NCI-H2107 (cell line): ENCODE measurements at regions not wholly inside any gene's neighbourhood (a gene's known extent, or its start where the extent isn't known, plus 50 kb on each side); places are given as distances from the start of the nearest gene placed in this dataset.
"Not testable (repeated sequence)": the region's sequence is repeated elsewhere in the genome, so short reads cannot be mapped to it uniquely, and the experiment has no call there.

Experiments used
- DNase-seq: peaks from one replicate; lab custom pipeline; 2025; lab: John Stamatoyannopoulos, UW

DNA sequence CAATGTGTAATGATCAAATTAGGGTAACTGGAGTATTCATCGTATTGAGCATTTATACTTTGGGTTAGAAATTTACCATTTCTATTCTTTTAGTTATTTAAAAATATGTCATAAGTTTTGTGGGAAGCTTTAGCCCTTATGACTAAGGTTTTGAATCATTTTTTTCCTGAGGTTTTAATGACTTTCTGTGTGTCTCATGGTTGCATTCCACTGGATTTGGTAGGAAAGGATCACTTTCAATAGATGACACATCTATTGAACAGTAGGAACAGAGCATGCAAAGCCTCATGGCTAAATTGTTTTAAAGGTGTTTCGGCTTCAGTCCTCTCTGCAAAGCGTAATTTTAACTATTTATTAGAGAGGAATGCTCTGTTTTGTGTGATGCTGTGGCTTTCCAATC lies 512.4 kb upstream of the CHD1 start:
- no peak for DNase-seq

DNA sequence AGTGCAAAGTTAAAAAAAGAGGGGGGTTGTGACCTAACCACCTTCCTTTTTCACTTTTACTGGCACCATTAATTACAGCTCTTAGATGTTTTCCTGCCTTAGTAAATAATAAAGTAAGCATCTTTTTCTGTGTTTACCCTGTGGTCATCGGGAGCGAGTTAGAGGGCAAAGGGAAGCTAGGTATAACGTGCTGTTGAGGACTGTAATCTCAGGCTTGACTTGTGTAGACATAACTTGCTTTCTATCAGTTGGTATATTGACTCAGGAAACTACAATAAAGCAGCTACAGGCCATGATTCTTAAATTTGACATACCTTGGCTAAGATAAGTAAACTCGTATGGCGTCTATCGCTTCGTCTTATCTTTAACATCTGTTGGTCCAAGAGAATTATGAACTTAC lies 509.8 kb upstream of the CHD1 start:
- no peak for DNase-seq

DNA sequence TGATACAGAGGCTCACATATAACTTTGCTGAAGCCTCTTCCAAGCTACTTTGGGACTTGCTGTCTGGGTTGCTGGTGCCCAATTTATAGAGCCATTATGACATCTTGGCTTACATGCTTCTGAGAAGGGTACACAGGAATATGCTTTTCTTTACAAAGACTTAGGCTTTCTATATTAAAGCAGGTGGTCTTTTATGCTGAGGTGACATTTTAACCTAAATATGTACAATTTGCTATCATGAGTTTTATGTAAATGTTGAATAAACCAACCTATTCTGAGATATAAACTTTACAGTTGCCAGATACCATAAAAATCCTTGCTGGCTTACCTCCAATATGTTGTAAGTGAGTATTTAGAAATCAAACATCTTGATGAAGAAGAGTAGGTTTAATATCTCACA lies 509.2 kb upstream of the CHD1 start:
- DNase-seq = no peak

DNA sequence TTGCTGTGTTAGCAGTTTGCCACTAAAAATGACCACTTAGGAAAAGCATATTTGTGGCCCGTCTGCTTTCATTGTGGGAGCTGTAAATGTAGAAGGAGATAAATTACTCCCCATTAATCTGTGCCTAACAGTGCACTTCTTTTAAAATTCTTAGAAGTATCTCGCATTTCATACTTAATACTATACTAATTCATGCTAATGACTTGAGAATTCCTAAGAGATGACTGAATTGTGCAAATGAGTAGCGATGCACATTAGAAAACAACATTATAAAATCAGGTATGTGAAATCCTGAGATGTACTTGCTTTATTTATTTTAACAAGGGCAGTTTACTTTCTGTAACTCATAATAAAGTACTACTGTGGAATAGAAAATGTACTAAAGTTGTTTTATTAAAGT lies 494.6 kb upstream of the CHD1 start:
- not testable (repeated sequence) for DNase-seq

DNA sequence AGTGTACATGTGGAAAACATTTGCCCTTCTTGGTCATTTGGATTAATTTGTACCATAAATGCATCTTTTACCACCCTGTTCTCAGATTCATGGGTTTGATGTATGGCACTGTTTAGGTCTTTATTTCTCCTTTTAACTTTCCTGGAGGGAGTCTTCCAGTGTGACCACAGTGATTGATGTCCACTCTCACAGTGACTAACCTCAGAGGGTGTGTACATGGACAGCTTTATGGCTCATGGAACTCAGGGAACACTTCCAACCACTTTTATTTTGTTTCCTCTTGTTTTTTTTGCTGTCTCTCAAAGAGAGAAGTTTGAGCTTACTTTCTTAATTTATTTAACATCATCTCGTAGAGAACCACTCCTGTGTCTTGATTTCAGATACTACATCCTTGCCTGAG lies 489.8 kb upstream of the CHD1 start:
- DNase-seq = not testable (repeated sequence)

DNA sequence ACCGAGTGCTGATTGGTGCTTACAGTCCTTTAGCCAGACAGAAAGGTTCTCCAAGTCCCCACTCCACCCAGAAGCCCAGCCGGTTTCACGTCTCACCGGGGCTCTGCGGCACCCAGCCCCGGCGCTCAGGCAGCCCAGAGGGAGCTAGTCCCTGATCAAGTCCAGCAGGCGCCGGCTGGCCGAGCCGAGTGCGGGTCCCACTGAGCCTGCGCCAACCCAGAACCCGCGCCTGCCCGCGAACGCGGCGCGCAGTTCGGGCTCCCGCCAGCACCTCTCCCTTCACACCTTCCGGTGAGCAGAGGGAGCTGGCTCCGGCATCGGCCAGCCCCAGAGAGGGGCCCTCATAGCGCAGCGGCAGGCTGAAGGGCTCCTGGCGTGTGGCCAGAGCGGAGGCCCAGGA lies 481.6 kb upstream of the CHD1 start:
- DNase-seq = not testable (repeated sequence)

DNA sequence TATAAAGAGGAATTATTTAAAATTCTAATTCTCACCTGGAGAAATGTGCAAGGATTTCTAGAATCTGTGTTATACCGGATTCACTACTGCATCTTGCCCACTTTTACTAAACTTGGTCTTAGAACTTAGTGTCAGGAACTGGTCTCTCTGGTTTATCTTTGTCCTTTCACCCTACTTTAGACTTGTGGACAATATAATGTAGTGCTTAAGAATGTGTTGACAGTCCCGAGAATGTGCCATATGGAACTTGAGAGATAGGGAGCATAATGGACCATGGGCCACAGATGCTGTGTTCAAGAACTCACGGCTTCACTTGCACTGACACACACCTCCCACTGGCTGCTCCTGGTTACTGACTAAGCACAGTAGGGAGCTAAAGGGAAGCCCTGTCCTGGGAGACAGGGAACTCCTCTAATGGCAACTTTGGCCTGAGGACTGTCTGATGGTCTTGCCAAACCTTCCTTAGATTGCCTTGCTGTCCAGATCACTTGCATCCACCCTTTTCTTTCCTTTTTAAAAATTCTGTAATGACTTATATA lies 476.0 kb upstream of the CHD1 start:
- not testable (repeated sequence) for DNase-seq

DNA sequence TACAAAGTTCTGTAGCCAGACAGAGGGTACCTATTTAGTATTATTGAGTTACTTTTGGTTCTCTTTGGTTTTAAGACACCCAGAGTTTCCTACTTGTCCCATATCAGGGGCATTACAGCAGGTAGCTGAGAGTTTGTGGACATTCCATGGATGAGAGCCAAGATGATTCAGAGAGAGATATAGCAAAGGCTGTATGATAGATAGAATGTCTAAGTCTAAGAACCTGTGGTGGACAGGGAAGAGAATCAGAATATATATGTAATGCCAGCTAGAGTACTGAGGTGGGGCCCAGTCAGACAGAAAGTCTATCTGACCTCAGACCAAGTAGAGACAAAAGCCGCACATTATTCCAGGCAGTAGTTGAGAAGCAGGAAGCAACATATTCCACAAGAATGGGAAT lies 471.8 kb upstream of the CHD1 start:
- not testable (repeated sequence) for DNase-seq

DNA sequence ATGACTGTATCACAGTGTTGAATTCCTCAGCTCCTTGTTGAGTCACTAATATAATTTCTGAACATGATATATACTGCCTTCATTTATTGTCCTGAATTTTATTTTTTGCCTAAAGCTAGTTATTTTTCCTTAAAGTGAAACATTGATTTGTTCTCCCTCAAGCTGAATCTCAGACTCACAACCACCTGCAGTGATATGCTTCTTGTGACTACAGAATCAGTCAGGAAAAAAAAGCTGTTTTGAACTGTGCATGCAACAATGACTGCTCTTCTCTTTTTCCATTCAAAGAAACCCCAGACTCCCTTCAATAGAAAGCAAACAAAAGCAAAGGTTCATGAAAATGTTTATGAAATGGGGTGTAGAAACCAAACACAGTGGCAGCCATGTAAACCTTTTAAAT lies 470.2 kb upstream of the CHD1 start:
- no peak for DNase-seq

DNA sequence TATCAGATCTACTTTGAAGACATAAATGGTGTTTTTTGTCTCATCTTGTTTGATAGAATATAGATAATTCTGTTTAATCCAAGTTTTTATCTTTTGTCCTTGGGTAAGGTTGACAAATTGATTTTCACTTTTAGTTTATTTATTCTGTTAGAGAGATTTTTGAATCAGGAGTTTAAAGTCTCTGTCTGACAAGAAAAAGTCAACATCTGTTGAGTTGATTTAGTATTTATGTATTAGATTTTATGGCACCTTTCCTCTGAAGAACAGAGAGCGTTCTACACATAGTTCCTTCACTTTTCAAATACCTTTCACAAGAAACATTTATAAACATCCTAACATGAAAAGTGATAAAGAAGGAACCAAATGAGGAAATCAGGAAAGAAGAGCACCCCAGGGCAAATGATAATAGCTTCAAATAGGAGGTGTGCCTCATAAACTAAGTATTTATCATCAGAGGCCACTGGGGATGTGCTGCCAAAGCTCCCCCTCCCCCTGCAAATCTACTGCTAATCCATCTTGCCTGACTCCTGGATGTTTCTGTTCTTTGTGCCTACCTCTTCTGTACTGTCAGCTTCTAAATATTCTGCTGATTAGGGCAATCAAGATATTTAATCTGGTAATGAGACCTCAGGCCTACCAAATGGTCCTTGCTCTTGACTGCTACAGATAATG lies 457.7 kb upstream of the CHD1 start:
- no peak for DNase-seq

DNA sequence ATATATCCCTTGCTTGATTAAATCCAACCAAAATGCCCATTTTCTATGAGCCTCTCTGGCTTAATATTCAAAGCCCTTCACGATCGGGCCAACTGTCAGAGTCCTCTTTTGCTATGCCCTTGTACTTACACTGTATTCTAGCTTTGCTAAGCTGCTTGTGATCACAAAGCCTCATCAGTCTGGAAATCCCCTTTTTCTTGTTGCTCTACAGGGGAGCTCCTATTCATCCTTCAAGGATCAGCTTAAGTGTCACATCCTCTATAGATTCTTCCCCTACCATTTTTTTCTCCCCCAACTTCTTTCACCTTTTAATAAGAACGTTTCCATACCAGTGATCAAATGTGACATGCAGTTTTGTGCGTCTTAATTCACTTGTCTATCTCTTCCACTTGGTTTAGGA lies 450.4 kb upstream of the CHD1 start:
- DNase-seq = no peak

DNA sequence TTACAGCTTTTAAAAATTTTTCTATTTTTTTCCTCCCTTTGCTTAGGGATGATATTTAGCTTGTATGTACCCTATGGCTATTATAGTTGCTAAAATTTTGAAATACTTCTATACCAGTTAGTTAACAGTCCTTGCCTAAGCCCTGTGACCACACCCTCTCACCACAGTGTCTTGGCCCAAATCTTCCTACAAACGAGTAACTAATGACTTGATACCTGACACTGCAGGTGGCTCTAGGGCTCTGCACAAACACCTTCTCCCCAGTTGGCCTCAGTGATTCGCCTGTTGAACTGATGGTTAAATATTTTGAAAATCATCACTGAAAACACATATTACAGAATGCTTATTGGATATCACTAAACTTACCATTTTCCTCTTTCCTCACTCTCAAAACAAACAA lies 449.6 kb upstream of the CHD1 start:
- DNase-seq = no peak

DNA sequence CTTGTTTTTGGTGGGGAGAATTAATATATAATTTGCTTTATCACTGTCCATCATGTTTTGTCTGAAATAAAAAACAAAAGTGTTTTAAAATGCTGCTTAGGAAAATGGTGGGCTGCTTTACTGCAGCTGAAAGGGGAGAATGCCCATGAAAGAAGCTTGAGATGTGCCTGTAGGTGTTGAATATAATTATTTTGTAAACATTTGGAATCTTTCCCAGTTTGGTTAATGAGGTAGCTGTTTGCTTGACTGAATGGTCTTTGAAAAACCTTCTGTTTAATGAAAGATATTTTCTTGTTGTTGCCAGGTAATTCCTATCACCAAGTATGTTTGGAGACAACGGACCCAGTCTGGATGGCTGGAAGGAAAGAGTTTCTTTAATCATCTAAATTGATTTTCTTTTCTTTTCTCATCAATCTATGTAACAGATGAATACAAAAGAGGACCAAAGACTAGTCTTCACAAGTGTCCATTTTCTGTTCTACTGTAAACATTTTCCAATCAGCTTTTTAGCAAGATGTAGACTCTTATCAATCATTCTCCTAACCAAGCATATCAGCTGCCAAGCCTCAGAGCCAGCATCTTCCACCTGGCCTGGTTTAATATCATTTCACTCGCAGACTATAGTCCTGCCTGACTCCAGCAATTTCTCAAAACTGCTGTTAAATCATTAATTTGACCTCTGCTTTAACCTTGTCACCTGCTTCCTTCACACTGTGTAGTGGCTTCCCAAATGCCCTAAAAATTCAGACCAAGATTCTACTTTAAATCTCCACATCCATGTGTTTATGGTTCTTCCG lies 441.2 kb upstream of the CHD1 start:
- DNase-seq = no peak

DNA sequence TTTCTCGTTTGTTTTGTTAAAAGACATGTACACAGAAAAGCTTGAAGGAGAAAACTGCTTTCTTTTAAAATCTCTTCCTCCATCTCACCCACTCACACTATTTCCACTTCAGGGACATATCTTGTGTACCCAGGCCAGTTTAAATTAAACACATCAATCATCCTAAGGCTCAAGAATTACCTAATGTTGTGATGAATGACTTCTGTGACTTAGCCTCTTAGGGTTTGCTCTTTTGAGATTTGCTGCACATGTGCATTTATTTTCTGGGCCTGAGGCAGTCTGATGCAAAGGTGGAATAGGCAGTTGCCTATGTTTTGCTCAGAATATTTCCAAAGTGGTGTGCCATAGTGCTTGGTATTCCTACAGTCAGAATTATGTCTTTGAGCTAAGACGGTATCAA lies 439.9 kb upstream of the CHD1 start:
- no peak for DNase-seq

DNA sequence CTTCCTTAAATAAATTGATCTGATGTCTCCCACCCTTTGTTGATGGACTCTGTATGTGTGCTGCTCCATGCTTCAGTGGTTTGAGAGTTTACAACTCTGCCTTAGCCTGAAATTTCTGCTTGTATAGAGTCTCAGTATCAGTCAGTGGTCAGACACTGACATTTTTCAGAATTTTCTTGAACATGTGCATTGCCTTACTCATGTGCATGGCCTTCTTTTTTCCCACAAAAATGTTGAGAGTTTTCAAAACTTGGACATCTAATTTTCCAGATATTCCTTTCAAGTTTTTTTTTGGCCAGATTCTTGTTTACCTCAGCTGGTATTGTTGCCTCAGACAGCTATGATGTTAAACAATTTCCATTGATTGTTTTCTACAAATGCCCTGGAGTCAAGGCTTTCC lies 427.1 kb upstream of the CHD1 start:
- DNase-seq = no peak

DNA sequence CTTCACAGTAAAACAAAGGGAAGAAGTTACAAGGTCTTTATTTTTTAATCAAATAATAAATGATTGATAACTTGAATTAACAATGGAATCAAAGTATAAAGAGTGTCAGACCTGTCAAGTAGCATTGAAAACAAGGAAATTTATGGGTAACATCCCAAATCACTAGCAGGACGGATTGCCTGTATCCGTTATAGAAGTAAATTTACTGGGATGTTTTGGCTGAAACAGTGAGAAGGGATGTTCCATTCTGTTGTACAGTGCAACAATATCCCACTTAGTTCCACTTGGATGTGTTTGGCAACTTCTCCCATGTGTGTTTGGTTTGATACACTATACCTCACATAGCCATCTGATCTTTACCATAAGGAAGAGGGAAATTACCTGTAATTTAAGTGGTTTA lies 421.0 kb upstream of the CHD1 start:
- DNase-seq = no peak

DNA sequence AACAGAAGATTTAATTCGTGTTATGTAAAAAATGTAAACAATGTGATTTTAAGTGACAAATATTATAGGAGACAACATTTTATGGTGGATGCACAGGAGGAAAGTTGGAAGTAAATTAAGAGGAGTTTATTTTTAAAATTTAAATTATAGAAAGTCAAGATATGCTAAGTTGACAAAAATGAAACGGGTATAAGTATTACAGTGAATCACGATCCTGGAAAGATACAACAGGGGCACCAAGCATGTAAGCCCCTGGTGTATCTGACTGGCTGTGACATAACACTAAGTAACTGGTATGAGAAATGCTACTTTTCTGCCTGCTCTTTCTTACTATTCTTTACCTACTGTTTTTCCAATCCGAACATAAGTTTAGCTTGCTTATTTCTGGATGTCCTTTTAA lies 419.8 kb upstream of the CHD1 start:
- no peak for DNase-seq

DNA sequence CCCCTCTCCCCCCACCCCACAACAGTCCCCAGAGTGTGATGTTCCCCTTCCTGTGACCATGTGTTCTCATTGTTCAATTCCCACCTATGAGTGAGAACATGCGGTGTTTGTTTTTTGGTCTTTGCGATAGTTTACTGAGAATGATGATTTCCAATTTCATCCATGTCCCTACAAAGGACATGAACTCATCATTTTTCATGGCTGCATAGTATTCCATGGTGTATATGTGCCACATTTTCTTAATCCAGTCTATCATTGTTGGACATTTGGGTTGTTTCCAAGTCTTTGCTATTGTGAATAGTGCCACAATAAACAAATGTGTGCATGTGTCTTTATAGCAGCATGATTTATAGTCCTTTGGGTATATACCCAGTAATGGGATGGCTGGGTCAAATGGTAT lies 411.0 kb upstream of the CHD1 start:
- DNase-seq = not testable (repeated sequence)

DNA sequence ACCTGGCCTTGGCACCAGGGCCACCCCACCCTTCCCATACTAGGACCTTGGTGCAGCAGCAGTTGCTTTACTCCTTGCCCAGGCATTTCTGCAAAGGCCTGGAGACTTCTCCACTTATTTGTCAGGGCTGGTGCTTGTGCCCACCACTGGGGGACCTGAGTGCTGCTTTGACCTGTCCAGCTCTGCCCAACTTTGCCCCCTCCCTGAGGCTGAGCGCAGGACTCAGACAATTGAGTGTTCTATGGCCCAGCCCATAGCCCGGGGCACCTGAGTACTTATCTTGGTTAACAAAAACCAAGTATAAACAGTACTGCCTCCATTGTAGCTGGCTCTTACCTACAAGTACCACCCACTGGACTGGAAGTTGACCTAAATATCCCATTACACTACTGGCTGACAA lies 406.1 kb upstream of the CHD1 start:
- DNase-seq = no peak

DNA sequence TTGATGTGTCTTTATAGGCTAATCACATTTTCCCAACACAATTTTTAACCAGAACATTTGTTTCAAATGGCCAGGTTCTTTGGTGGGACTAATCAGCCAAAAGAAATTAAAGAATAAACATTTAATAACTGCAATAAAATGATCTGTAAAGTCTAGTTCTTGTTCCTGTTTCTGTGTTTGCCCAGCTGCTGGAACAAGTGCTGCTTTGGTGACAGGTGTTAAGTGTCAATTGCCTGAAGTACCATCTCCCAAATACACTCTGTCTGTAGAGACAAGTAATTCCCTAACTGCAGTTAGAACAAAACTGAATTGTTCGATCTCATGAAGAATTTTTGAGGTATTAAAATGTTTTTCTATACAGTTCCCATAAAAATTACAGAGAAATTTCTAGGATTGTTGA lies 402.3 kb upstream of the CHD1 start:
- DNase-seq = no peak

DNA sequence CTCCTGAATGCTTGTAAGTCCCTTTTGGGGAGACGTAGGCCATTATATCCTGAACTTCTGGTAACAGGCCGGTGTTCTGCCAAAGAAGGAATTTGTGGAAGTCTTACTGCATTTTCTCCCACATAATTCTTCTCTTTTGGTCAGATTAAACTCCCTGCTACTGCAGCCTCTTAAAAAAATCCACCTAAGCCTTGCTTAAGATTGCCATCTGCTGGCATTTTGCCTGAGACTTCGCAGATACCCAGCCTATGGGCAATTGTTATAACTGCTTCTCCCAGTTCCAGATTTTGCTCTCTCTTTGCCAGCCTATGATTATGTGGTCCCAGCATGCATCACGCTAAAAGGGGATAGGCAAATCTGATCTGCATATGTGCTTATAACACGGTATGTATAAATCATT lies 391.6 kb upstream of the CHD1 start:
- no peak for DNase-seq

DNA sequence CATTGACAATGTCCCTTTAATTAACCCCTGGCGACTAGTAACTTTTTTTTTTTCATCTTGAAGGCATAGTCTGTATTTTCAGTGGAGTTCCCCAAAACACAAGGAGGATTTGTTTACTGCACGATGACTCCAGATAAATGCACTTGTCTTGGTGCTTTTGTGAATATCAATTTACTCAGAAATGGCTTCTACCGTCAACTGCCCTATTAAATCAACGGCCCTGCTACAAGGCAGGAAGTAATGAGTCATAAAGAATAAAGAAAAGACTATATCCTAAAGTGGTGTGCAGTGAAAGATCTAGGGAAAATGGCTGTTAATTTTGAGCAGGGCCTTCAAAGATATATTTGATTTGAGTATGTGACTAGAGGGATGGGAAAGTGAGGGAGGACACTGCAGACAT lies 388.3 kb upstream of the CHD1 start:
- no peak for DNase-seq

DNA sequence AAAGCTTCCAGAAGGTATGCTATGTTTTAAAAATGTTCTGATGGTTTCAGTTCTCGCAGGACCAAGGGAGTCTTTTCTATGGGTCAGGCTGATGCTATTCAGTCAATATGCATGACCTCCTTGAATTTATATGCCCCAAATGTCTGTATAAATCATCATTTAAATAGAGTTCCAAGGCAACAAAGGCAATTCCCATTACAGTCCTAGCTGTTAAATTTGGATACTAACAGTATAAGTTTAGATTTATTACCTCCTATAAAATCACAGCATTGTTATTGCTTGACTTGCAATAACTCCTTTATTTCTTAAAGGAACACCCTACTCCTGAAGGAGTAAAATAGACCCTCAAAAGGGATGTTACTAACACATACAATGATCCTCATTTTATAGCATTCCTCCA lies 387.7 kb upstream of the CHD1 start:
- DNase-seq = no peak
